ENCODE measurements at regions not wholly inside any gene's neighbourhood (a gene's known extent, or its start where the extent isn't known, plus 50 kb on each side); places are given as distances from the start of the nearest gene placed in this dataset.
A peak's percentile ranks its signal among the peaks of the same experiment; 100 is the strongest.

DNA sequence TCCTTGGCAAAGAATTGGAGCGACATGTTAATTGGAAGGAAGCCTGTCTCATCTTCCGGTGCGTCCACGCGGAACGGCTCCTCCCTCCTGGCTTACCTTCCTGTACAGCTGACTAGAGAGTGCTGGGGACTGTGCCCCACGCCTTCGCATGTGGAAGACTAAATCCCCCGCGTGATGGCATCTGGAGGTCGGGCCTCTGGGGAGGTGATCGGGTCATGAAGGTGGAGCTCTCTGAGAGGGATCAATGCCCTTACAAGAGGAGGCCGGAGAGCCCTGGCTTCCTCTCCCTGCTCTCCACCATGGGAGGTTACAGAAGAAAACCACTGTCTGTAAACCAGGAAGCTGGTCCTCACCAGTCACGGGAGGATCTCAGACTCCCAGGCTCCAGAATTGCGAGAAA lies 104.1 kb upstream of the OTOS start:
- Histone ChIP-seq H3K4me1 (ENCODE audit: control insufficient read depth in 5 of 5, insufficient read depth in 5 of 5, low read length in 5 of 5) (peaks cover 0 to 28% (median 2%) of the 10 kb centered on the region in 5 donors), H3K9me3 (ENCODE audit: control insufficient read depth in 4 of 4, insufficient read depth in 3 of 4, low read length in 3 of 4) (no peaks in the 10 kb centered on the region), H3K4me3 (no peak overlapping the region), H3K27ac (ENCODE audit: low read depth in 1 of 2, low read length in 1 of 2) (no peak overlapping the region), H3K36me3 (ENCODE audit: control insufficient read depth in 4 of 4, insufficient read depth in 4 of 4, low read length in 4 of 4) (no peaks in the 10 kb centered on the region), H3K27me3 (ENCODE audit: control insufficient read depth in 3 of 3, insufficient read depth in 3 of 3, low read length in 2 of 3) (no peaks in the 10 kb centered on the region), H3K9ac (ENCODE audit: insufficient read depth in 1 of 2, low read length in 2 of 2) (no peak overlapping the region)
- WGBS, 2 donors: 79 to 81% methylated on average over 15 of the region's 15 CpGs
- DNase-seq: peak in 1 of 3 donors; percentile 10
- no peak for TF ChIP-seq CTCF (IDR thresholded peaks at IDR 0.05; ENCODE audit: control extremely low read depth, extremely low read depth)
- ATAC-seq (ENCODE audit: insufficient read depth, low FRiP score): no peak

- no peaks in the 10 kb centered on the region for H3K9me3 ChIP-seq (ENCODE audit: control insufficient read depth in 4 of 4, insufficient read depth in 3 of 4, low read length in 3 of 4)
- H3K9ac ChIP-seq (ENCODE audit: insufficient read depth in 1 of 2, low read length in 2 of 2): no peak overlapping the region
- ATAC-seq (ENCODE audit: insufficient read depth, low FRiP score) (no peak), DNase-seq (peak in 1 of 3 donors; percentile 3)
- no peak overlapping the region for H3K4me3 ChIP-seq
- H3K4me1 ChIP-seq (ENCODE audit: control insufficient read depth in 5 of 5, insufficient read depth in 5 of 5, low read length in 5 of 5): peaks cover 0 to 34% (median 2%) of the 10 kb centered on the region in 5 donors
- H3K36me3 ChIP-seq (ENCODE audit: control insufficient read depth in 4 of 4, insufficient read depth in 4 of 4, low read length in 4 of 4): no peaks in the 10 kb centered on the region
- TF ChIP-seq CTCF (IDR thresholded peaks at IDR 0.05; ENCODE audit: control extremely low read depth, extremely low read depth): no peak
- 94 to 95% methylated on average over 4 of the region's 4 CpGs for WGBS, 2 donors
- no peak overlapping the region for H3K27ac ChIP-seq (ENCODE audit: low read depth in 1 of 2, low read length in 1 of 2)
- no peaks in the 10 kb centered on the region for H3K27me3 ChIP-seq (ENCODE audit: control insufficient read depth in 3 of 3, insufficient read depth in 3 of 3, low read length in 2 of 3)
Observed at GRCh38 chr2:240245184-240245583, 104.7 kb upstream of the OTOS start.

GRCh38 chr2:240245706-240246105 lies 105.2 kb upstream of the OTOS start:
- Histone ChIP-seq H3K27me3 (ENCODE audit: control insufficient read depth in 3 of 3, insufficient read depth in 3 of 3, low read length in 2 of 3) (no peaks in the 10 kb centered on the region), H3K27ac (ENCODE audit: low read depth in 1 of 2, low read length in 1 of 2) (no peak overlapping the region), H3K36me3 (ENCODE audit: control insufficient read depth in 4 of 4, insufficient read depth in 4 of 4, low read length in 4 of 4) (no peaks in the 10 kb centered on the region), H3K4me1 (ENCODE audit: control insufficient read depth in 5 of 5, insufficient read depth in 5 of 5, low read length in 5 of 5) (peaks cover 1 to 39% (median 4%) of the 10 kb centered on the region in 5 donors), H3K9ac (ENCODE audit: insufficient read depth in 1 of 2, low read length in 2 of 2) (no peak overlapping the region), H3K4me3 (no peak overlapping the region), H3K9me3 (ENCODE audit: control insufficient read depth in 4 of 4, insufficient read depth in 3 of 4, low read length in 3 of 4) (no peaks in the 10 kb centered on the region)
- WGBS, 2 donors: 78 to 88% methylated on average over 23 of the region's 23 CpGs
- no peak for TF ChIP-seq CTCF (IDR thresholded peaks at IDR 0.05; ENCODE audit: control extremely low read depth, extremely low read depth)
- ATAC-seq (ENCODE audit: insufficient read depth, low FRiP score): no peak
- DNase-seq: peak; percentile 36 to 64 (median 54)

DNA sequence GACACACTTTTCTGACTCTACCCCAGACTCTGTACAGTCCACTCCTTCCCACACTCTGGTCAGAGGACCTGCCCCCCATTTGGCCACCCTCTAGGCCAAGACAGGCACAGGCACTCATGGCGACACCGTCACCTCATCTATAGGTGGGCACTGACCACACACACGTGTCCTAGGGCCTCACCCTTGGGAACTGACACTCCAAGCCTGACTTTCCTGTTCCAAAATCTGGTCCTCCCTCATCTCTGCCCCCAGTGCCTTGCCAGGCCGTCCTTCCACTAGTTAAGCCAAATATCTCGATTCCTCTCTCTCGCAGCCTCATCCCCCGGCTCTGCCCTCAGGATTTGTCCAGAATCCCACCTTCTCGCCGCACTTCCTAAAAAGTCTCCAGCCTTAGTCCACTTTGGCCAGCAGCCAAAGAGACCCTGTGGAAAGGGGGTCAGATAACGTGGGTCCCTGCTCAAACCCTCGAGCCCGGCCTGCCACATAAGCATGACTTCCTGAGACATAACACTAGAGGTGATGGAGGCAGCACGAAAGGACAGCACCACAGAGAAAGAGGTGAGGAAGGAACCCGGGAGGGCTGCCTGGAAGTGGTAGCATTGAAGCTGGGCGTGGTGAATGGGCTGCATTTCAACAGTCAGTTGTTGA lies 105.8 kb upstream of the OTOS start:
- no peak for ATAC-seq (ENCODE audit: insufficient read depth, low FRiP score)
- peaks cover 2 to 45% (median 6%) of the 10 kb centered on the region in 5 donors for H3K4me1 ChIP-seq (ENCODE audit: control insufficient read depth in 5 of 5, insufficient read depth in 5 of 5, low read length in 5 of 5)
- H3K36me3 ChIP-seq (ENCODE audit: control insufficient read depth in 4 of 4, insufficient read depth in 4 of 4, low read length in 4 of 4): no peaks in the 10 kb centered on the region
- no peak overlapping the region for H3K9ac ChIP-seq (ENCODE audit: insufficient read depth in 1 of 2, low read length in 2 of 2)
- no peak for TF ChIP-seq CTCF (IDR thresholded peaks at IDR 0.05; ENCODE audit: control extremely low read depth, extremely low read depth)
- 92 to 94% methylated on average over 15 of the region's 15 CpGs for WGBS, 2 donors
- no peaks in the 10 kb centered on the region for H3K9me3 ChIP-seq (ENCODE audit: control insufficient read depth in 4 of 4, insufficient read depth in 3 of 4, low read length in 3 of 4)
- H3K4me3 ChIP-seq: no peak overlapping the region
- no peak overlapping the region for H3K27ac ChIP-seq (ENCODE audit: low read depth in 1 of 2, low read length in 1 of 2)
- DNase-seq: peak in 1 of 3 donors; percentile 4
- no peaks in the 10 kb centered on the region for H3K27me3 ChIP-seq (ENCODE audit: control insufficient read depth in 3 of 3, insufficient read depth in 3 of 3, low read length in 2 of 3)

Data from lung (tissue), 11 donors.